Endodermal cell (in vitro differentiated cells): ENCODE measurements at regions not wholly inside any gene's neighbourhood (a gene's known extent, or its start where the extent isn't known, plus 50 kb on each side); places are given as distances from the start of the nearest gene placed in this dataset.

Source experiments
- DNase-seq: peaks from one replicate; pipeline ENCODE4 v3.0.0-alpha.2; 2017
- H3K27ac ChIP-seq: 2 replicates; pipeline ENCODE4 v1.5.1; 2013; ENCODE audit warnings: mild to moderate bottlenecking, low read depth, low read length, moderate library complexity
- H3K27me3 ChIP-seq: 2 replicates; pipeline ENCODE4 v1.6.1; 2013; ENCODE audit warnings: mild to moderate bottlenecking, low read length, moderate library complexity; ENCODE audit not compliant: insufficient read depth, control insufficient read depth, poor library complexity, severe bottlenecking
- H3K36me3 ChIP-seq: 2 replicates; pipeline ENCODE4 v1.7.0; 2013; ENCODE audit warnings: mild to moderate bottlenecking, low read length, moderate library complexity; ENCODE audit not compliant: control insufficient read depth, insufficient read depth
- H3K4me1 ChIP-seq: one replicate; pipeline ENCODE4 v1.7.0; 2013; ENCODE audit warnings: low read length; ENCODE audit not compliant: control insufficient read depth, insufficient read depth
- H3K4me3 ChIP-seq: 2 replicates; pipeline ENCODE4 v1.5.1; 2013; ENCODE audit warnings: mild to moderate bottlenecking, low read length, moderate library complexity
- H3K9ac ChIP-seq: 2 replicates; pipeline ENCODE4 v1.6.1; 2013; ENCODE audit warnings: mild to moderate bottlenecking, low read length, moderate library complexity; ENCODE audit not compliant: poor library complexity, severe bottlenecking; ENCODE audit errors: extremely low read depth
- H3K9me3 ChIP-seq: 2 replicates; pipeline ENCODE4 v1.6.1; 2013; ENCODE audit warnings: mild to moderate bottlenecking, low read length, moderate library complexity; ENCODE audit not compliant: control insufficient read depth
- H3K27ac Mint-ChIP-seq: 2 replicates; pipeline ENCODE4 v1.8.0; 2020; ENCODE audit warnings: mixed read lengths
- H3K27me3 Mint-ChIP-seq: 2 replicates; pipeline ENCODE4 v1.8.0; 2021; ENCODE audit warnings: mild to moderate bottlenecking, mixed read lengths; ENCODE audit not compliant: insufficient read depth
- H3K36me3 Mint-ChIP-seq: 2 replicates; pipeline ENCODE4 v1.8.0; 2020; ENCODE audit warnings: low read depth, mixed read lengths
- H3K4me1 Mint-ChIP-seq: 2 replicates; pipeline ENCODE4 v1.8.0; 2020; ENCODE audit warnings: mixed read lengths
- H3K4me3 Mint-ChIP-seq: 2 replicates; pipeline ENCODE4 v1.8.0; 2020; ENCODE audit warnings: mild to moderate bottlenecking, moderate library complexity, mixed read lengths
- H3K9me3 Mint-ChIP-seq: 2 replicates; pipeline ENCODE4 v1.8.0; 2020; ENCODE audit warnings: mild to moderate bottlenecking, mixed read lengths
- WGBS, 2 experiments: methylation state at CpG; one replicate each; pipeline versions ENCODE4 v1.1.5 to v1.1.7; 2013; ENCODE audit warnings: missing lambda C conversion rate in 2 of 2, mixed read lengths in 1 of 2; ENCODE audit not compliant: insufficient coverage in 1 of 2, insufficient read length in 1 of 2; 5-methylcytosine and 5-hydroxymethylcytosine counted together
- TF ChIP-seq, protein P1 (sequence below): fragments of 200-600 bp; sonication (generic); conservative IDR thresholded peaks from 2 replicates; pipeline ENCODE4 v1.5.0; 2021; ENCODE audit warnings: antibody characterized with exemption, mild to moderate bottlenecking

DNA sequence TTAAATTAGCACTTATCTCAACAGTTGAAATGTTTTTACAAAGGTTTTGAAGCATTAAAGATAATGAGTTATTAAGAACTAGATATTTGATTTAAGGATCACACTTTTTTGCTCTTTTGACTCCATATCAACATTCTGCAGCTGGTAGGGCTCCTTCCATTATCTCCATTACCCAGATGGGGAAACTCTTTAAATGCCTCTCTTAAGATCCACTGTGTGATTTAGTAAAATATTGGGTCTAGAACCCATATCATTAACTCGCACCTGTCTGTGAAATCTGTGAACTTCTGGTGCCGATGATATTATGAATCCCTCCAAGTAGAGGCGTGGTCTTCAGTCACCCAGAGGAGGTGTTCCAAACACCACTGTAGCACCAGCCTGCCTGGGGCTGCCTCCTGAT, 466.2 kb downstream of the TSN start:
- H3K27ac Mint-ChIP-seq: no peak overlapping the region
- H3K9me3 ChIP-seq: no peaks in the 10 kb centered on the region
- TF ChIP-seq, protein P1, sequence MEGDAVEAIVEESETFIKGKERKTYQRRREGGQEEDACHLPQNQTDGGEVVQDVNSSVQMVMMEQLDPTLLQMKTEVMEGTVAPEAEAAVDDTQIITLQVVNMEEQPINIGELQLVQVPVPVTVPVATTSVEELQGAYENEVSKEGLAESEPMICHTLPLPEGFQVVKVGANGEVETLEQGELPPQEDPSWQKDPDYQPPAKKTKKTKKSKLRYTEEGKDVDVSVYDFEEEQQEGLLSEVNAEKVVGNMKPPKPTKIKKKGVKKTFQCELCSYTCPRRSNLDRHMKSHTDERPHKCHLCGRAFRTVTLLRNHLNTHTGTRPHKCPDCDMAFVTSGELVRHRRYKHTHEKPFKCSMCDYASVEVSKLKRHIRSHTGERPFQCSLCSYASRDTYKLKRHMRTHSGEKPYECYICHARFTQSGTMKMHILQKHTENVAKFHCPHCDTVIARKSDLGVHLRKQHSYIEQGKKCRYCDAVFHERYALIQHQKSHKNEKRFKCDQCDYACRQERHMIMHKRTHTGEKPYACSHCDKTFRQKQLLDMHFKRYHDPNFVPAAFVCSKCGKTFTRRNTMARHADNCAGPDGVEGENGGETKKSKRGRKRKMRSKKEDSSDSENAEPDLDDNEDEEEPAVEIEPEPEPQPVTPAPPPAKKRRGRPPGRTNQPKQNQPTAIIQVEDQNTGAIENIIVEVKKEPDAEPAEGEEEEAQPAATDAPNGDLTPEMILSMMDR: no peak

DNA sequence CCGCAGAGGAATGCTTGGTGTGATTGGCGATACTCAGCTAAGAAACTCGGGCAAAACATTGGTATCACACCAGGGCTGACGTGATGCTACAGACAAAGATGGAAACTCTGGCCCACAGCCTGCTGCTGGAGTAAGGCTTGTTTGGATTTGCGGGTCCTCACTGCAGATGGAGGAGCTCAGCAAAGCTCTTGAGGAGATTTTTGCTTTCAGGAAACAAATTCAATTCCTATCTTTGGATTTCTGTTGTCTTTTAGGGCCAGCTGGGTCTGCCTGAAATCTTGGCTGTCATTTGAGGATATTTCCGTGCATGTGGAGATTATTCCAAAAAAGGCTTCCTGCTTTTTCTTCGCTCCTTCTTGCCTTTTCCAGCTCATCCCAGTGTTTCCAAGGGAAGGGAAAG, 475.8 kb downstream of the TSN start:
- Mint-ChIP-seq H3K36me3 (no peaks in the 10 kb centered on the region), H3K4me1 (peaks cover 4% of the 10 kb centered on the region), H3K9me3 (no peaks in the 10 kb centered on the region), H3K4me3 (no peak overlapping the region), H3K27ac (no peak overlapping the region), H3K27me3 (peaks cover 14% of the 10 kb centered on the region)
- Histone ChIP-seq H3K9me3 (no peaks in the 10 kb centered on the region), H3K4me3 (no peak overlapping the region), H3K27ac (no peak overlapping the region), H3K27me3 (peaks cover 15% of the 10 kb centered on the region), H3K9ac (no peak overlapping the region), H3K4me1 (no peaks in the 10 kb centered on the region), H3K36me3 (no peaks in the 10 kb centered on the region)
- no peak for DNase-seq
- WGBS, 2 experiments: 94 to 95% methylated on average over 6 to 7 of the region's 7 CpGs
- TF ChIP-seq, protein P1: no peak

More for the DNA sequence above, 466.2 kb downstream of the TSN start:
- Histone ChIP-seq H3K27ac (no peak overlapping the region), H3K36me3 (no peaks in the 10 kb centered on the region), H3K9ac (no peak overlapping the region), H3K27me3 (no peaks in the 10 kb centered on the region), H3K4me1 (no peaks in the 10 kb centered on the region), H3K4me3 (no peak overlapping the region)
- H3K9me3 Mint-ChIP-seq: no peaks in the 10 kb centered on the region
- WGBS, 2 experiments: 90 to 100% methylated on average over 1 to 3 of the region's 3 CpGs
- no peaks in the 10 kb centered on the region for H3K4me1 Mint-ChIP-seq
- H3K4me3 Mint-ChIP-seq: no peak overlapping the region
- H3K27me3 Mint-ChIP-seq: peaks cover 4% of the 10 kb centered on the region
- no peak for DNase-seq
- H3K36me3 Mint-ChIP-seq: no peaks in the 10 kb centered on the region

DNA sequence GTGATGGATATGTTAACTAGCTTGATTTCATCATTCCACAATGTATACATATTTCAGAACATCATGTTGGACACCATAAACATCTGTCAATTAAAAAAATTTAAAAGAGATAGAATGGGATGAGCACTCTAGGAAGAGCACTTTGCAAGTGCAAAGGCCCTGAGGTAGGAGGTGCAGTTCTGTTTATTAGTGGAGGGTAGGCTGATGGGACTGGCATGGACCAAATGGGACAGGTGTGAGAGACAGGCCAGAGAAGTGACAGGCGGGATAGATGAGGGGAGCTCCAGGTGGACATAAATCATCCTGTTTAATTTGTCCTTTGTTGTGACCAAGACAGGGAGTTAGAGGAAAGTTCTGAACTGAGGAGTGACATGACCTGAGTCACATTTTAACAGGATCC, 477.9 kb downstream of the TSN start:
- Histone ChIP-seq H3K4me1 (peaks cover 4% of the 10 kb centered on the region), H3K27ac (no peak overlapping the region), H3K36me3 (no peaks in the 10 kb centered on the region), H3K4me3 (no peak overlapping the region), H3K9ac (no peak overlapping the region), H3K27me3 (peaks cover 15% of the 10 kb centered on the region), H3K9me3 (no peaks in the 10 kb centered on the region)
- peaks cover 17% of the 10 kb centered on the region for H3K4me1 Mint-ChIP-seq
- H3K36me3 Mint-ChIP-seq: no peaks in the 10 kb centered on the region
- no peaks in the 10 kb centered on the region for H3K9me3 Mint-ChIP-seq
- WGBS, 2 experiments: 93 to 100% methylated on average over 1 of the region's 1 CpG
- no peak for DNase-seq
- H3K4me3 Mint-ChIP-seq: no peak overlapping the region
- no peak overlapping the region for H3K27ac Mint-ChIP-seq
- TF ChIP-seq, protein P1: no peak
- peaks cover 20% of the 10 kb centered on the region for H3K27me3 Mint-ChIP-seq
